Heart right ventricle (tissue), 16 donors: ENCODE measurements at regions not wholly inside any gene's neighbourhood (a gene's known extent, or its start where the extent isn't known, plus 50 kb on each side); places are given as distances from the start of the nearest gene placed in this dataset.

Source experiments
- ATAC-seq, 8 donors: fragments of 200-7000 bp; cut with Tn5 transposase; one replicate each; pipeline ENCODE4 v1.9.1; 2020; ENCODE audit warnings: mild to moderate bottlenecking in 8 of 8, moderate library complexity in 8 of 8, moderate number of reproducible peaks in 1 of 8
- DNase-seq, 2 donors: peaks; one replicate each; pipeline ENCODE4 v3.0.0-alpha.2; 2020
- H3K27ac ChIP-seq, 10 donors: fragments of 200-600 bp; sonication (generic) in 2 of 10; one replicate each; pipeline versions ENCODE4 v1.5.0 to v1.8.0; 2020 to 2022; ENCODE audit warnings: mild to moderate bottlenecking in 3 of 10
- H3K27me3 ChIP-seq, 7 donors: fragments of 200-600 bp; one replicate each; pipeline ENCODE4 v1.8.0; 2021 to 2022; ENCODE audit warnings: mild to moderate bottlenecking in 2 of 7
- H3K36me3 ChIP-seq, 9 donors: fragments of 200-600 bp; sonication (generic) in 1 of 9; one replicate each; pipeline versions ENCODE4 v1.5.0 to v1.8.0; 2020 to 2022; ENCODE audit warnings: mild to moderate bottlenecking in 2 of 9
- H3K4me1 ChIP-seq, 9 donors: fragments of 200-600 bp; sonication (generic) in 1 of 9; one replicate each; pipeline versions ENCODE4 v1.5.0 to v1.8.0; 2020 to 2022; ENCODE audit warnings: mild to moderate bottlenecking in 4 of 9
- H3K4me3 ChIP-seq, 10 donors: fragments of 200-600 bp; sonication (generic) in 2 of 10; one replicate each; pipeline versions ENCODE4 v1.5.0 to v1.8.0; 2020 to 2022; ENCODE audit warnings: mild to moderate bottlenecking in 7 of 10, moderate library complexity in 2 of 10
- H3K9me3 ChIP-seq, 11 donors: fragments of 200-600 bp in 10 of 11; sonication (generic) in 2 of 11; one replicate each; pipeline versions ENCODE4 v1.5.0 to v1.8.0; 2013 to 2022; ENCODE audit warnings: mild to moderate bottlenecking in 2 of 11, control low read depth in 1 of 11, moderate library complexity in 1 of 11
- CTCF ChIP-seq, 9 donors: fragments of 200-600 bp; sonication (generic) in 2 of 9; IDR thresholded peaks; one replicate each; pipeline versions ENCODE4 v1.5.0 to v1.8.0; 2021 to 2022; ENCODE audit warnings: antibody characterized with exemption in 9 of 9, mild to moderate bottlenecking in 5 of 9, moderate library complexity in 1 of 9
- WGBS, 2 donors: extraction: QIAGEN DNeasy Blood & Tissue Kit; methylation state at CpG; one replicate each; pipeline ENCODE4 v1.1.7; 2013; ENCODE audit warnings: inconsistent platforms in 1 of 2; 5-methylcytosine and 5-hydroxymethylcytosine counted together
- intact Hi-C, 10 donors: fragments of 100-400 bp; cut with DNase I; formaldehyde crosslinking; loops; one replicate each; pipeline versions ENCODE4 v1.11.1 to v1.14.2; 2022
- donor health status: Arrhythmogenic right ventricular cardiomyopathy.
- donor health status: ischemic (EF 13 %, LVEDD 7.1; RV severe dilation, severe dysfunction).
- donor health status: healthy with polysubstance abuse.
- donor health status: DM: no; HTN: yes; CAD: no.
- donor health status: DM: no; HTN: no; CAD: no.
- donor health status: ischemic (EF 25% LVEDD 6.9; RV normal size, moderate dysfunction).
- donor health status: ischemic (EF 25% LVEDD 5.7; RV mildly dilated, moderate dysfunction).
- donor health status: healthy.
- donor health status: DM: yes; HTN: yes; CAD: no.
- donor health status: Ischemic cardiomyopathy.
- donor health status: ischemic (EF 35%, LVEDD 5.7; RV mildly dilated, moderate dysfunction).
- donor health status: nonischemic (EF 11% LVEDD 7.7; RV severe dilation, severe dysfunction).
- donor health status: DM: yes; HTN: yes; CAD: no.
- donor health status: PGD.
- donor health status: ischemic (EF 29% LVEDD 5.4; RV normal size, mild dysfunction).
- donor health status: nonischemic (EF 23%, LVEDD 6.1; RV moderate dilation, normal function).

GRCh38 chr4:175215657-175216056 lies 297.5 kb downstream of the ADAM29 start:
- WGBS, 2 donors = 76 to 86% methylated on average over 1 of the region's 1 CpG
- H3K9me3 ChIP-seq = peaks cover 2 to 55% (median 31%) of the 10 kb centered on the region in 11 donors

GRCh38 chr4:175229154-175229553 lies 311.0 kb downstream of the ADAM29 start:
- Histone ChIP-seq H3K27ac (no peak overlapping the region), H3K4me3 (no peak overlapping the region), H3K9me3 (no peaks in the 10 kb centered on the region), H3K4me1 (no peaks in the 10 kb centered on the region), H3K27me3 (no peaks in the 10 kb centered on the region), H3K36me3 (no peaks in the 10 kb centered on the region)
- TF ChIP-seq CTCF (IDR thresholded peaks at IDR 0.05) = no peak
- intact Hi-C loops = no loop called here
- ATAC-seq (no peak), DNase-seq (no peak)
- WGBS, 2 donors = 59 to 90% methylated on average over 1 of the region's 1 CpG

More at GRCh38 chr4:175215657-175216056, 297.5 kb downstream of the ADAM29 start:
- Histone ChIP-seq H3K27ac (no peak overlapping the region), H3K4me3 (no peak overlapping the region), H3K36me3 (no peaks in the 10 kb centered on the region), H3K27me3 (no peaks in the 10 kb centered on the region), H3K4me1 (no peaks in the 10 kb centered on the region)
- intact Hi-C loops = no loop called here
- ATAC-seq (no peak), DNase-seq (no peak)
- no peak for TF ChIP-seq CTCF (IDR thresholded peaks at IDR 0.05)

GRCh38 chr4:175234162-175234561 lies 316.0 kb downstream of the ADAM29 start:
- intact Hi-C loops = no loop called here
- Histone ChIP-seq H3K9me3 (no peaks in the 10 kb centered on the region), H3K27ac (no peak overlapping the region), H3K4me3 (no peak overlapping the region), H3K4me1 (no peaks in the 10 kb centered on the region), H3K36me3 (no peaks in the 10 kb centered on the region), H3K27me3 (no peaks in the 10 kb centered on the region)
- DNase-seq (no peak), ATAC-seq (no peak)
- WGBS, 2 donors = 65 to 78% methylated on average over 2 of the region's 2 CpGs
- TF ChIP-seq CTCF (IDR thresholded peaks at IDR 0.05) = no peak

GRCh38 chr4:175238827-175239517 lies 320.8 kb downstream of the ADAM29 start:
- intact Hi-C loops = no loop called here
- 83 to 88% methylated on average over 2 of the region's 2 CpGs for WGBS, 2 donors
- TF ChIP-seq CTCF (IDR thresholded peaks at IDR 0.05) = no peak
- Histone ChIP-seq H3K4me1 (no peaks in the 10 kb centered on the region), H3K4me3 (no peak overlapping the region), H3K27ac (no peak overlapping the region), H3K27me3 (no peaks in the 10 kb centered on the region), H3K36me3 (no peaks in the 10 kb centered on the region), H3K9me3 (no peaks in the 10 kb centered on the region)
- ATAC-seq = no peak
- no peak for DNase-seq
